ENCODE measurements at regions not wholly inside any gene's neighbourhood (a gene's known extent, or its start where the extent isn't known, plus 50 kb on each side); places are given as distances from the start of the nearest gene placed in this dataset.

DNA sequence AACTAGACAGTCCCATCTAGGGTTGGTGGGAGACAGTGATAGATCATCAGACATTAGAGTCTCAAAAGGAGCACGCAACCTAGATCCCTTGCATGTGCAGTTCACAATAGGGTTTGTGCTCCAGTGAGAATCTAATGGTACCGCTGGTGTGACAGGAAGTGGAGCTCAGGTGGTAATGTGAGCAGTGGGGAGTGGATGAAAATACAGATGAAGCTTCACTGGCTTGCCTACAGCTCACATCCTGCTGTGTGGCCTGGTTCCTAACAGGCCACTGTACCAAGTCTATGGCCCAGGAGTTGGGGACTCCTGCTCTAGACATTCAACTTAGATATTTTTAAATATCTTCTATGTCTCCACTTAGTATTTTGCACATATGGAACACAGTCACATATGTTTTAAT, 231.1 kb upstream of the NRIP1 start:
- Histone ChIP-seq H3K4me3 (ENCODE audit: low read depth in 2 of 2, low read length in 2 of 2) (no peak overlapping the region), H3K4me1 (ENCODE audit: control insufficient read depth, insufficient read depth, low read length) (no peaks in the 10 kb centered on the region), H3K36me3 (ENCODE audit: control insufficient read depth, insufficient read depth, low read length) (no peaks in the 10 kb centered on the region), H3K9me3 (ENCODE audit: control insufficient read depth, insufficient read depth, low read depth, low read length) (no peaks in the 10 kb centered on the region), H3K27me3 (ENCODE audit: control insufficient read depth, insufficient read depth, low read length) (no peaks in the 10 kb centered on the region), H3K27ac (ENCODE audit: low read length) (no peak overlapping the region)
- ChIA-PET CTCF (no interaction called here), POLR2A (no interaction called here)
- intact Hi-C loops (cut with micrococcal nuclease; ENCODE audit: unreplicated experiment), result no loop called here
- in situ Hi-C loops (cut with HindIII; ENCODE audit: low pct_unique_long_range_greater_than_20kb, low sequenced_read_pairs), result no loop called here
- TF ChIP-seq, protein P1, sequence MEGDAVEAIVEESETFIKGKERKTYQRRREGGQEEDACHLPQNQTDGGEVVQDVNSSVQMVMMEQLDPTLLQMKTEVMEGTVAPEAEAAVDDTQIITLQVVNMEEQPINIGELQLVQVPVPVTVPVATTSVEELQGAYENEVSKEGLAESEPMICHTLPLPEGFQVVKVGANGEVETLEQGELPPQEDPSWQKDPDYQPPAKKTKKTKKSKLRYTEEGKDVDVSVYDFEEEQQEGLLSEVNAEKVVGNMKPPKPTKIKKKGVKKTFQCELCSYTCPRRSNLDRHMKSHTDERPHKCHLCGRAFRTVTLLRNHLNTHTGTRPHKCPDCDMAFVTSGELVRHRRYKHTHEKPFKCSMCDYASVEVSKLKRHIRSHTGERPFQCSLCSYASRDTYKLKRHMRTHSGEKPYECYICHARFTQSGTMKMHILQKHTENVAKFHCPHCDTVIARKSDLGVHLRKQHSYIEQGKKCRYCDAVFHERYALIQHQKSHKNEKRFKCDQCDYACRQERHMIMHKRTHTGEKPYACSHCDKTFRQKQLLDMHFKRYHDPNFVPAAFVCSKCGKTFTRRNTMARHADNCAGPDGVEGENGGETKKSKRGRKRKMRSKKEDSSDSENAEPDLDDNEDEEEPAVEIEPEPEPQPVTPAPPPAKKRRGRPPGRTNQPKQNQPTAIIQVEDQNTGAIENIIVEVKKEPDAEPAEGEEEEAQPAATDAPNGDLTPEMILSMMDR (IDR thresholded peaks at IDR 0.05), result no peak
- TF ChIP-seq TCF7L2 (IDR thresholded peaks at IDR 0.05; ENCODE audit: low read depth, low read length) (no peak), POLR2AphosphoS5 (IDR thresholded peaks at IDR 0.05; ENCODE audit: low read depth, low read length) (no peak), SIN3A (IDR thresholded peaks at IDR 0.05; ENCODE audit: borderline replicate concordance, insufficient read depth, low read depth, low read length) (no peak)
- TF ChIP-seq, protein P2, sequence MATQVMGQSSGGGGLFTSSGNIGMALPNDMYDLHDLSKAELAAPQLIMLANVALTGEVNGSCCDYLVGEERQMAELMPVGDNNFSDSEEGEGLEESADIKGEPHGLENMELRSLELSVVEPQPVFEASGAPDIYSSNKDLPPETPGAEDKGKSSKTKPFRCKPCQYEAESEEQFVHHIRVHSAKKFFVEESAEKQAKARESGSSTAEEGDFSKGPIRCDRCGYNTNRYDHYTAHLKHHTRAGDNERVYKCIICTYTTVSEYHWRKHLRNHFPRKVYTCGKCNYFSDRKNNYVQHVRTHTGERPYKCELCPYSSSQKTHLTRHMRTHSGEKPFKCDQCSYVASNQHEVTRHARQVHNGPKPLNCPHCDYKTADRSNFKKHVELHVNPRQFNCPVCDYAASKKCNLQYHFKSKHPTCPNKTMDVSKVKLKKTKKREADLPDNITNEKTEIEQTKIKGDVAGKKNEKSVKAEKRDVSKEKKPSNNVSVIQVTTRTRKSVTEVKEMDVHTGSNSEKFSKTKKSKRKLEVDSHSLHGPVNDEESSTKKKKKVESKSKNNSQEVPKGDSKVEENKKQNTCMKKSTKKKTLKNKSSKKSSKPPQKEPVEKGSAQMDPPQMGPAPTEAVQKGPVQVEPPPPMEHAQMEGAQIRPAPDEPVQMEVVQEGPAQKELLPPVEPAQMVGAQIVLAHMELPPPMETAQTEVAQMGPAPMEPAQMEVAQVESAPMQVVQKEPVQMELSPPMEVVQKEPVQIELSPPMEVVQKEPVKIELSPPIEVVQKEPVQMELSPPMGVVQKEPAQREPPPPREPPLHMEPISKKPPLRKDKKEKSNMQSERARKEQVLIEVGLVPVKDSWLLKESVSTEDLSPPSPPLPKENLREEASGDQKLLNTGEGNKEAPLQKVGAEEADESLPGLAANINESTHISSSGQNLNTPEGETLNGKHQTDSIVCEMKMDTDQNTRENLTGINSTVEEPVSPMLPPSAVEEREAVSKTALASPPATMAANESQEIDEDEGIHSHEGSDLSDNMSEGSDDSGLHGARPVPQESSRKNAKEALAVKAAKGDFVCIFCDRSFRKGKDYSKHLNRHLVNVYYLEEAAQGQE (IDR thresholded peaks at IDR 0.05; ENCODE audit: insufficient read depth in 1 of 2, low read depth in 2 of 2, low read length in 1 of 2), result no peak
- no peak for ATAC-seq
- no TSS peak for BruUV-seq (replicated peaks)
- no peak for DNase-seq (ENCODE audit: low read depth, low spot score)

DNA sequence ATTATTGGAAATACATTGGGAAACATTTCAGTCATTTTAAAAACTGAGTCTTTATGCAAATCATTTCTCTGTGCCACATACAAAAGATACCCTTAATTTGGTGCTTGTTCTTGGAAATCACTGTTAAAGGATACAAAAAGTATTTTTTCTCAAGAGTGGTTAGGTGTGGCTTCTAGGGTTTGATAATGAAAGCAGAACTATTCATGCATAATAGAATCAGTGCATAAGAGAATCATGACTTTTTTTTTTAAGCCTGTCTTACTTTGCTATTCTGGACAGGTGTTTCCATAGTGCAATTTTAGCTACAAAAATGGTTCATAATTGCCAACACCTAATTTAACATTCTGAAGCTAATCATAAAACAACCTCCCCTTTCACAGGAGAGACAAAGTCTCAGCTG, 233.0 kb upstream of the NRIP1 start:
- H3K36me3 ChIP-seq (ENCODE audit: control insufficient read depth, insufficient read depth, low read length), result no peaks in the 10 kb centered on the region
- no peaks in the 10 kb centered on the region for H3K9me3 ChIP-seq (ENCODE audit: control insufficient read depth, insufficient read depth, low read depth, low read length)
- ChIA-PET CTCF (no interaction called here), POLR2A (no interaction called here)
- in situ Hi-C loops (cut with HindIII; ENCODE audit: low pct_unique_long_range_greater_than_20kb, low sequenced_read_pairs), result no loop called here
- DNase-seq (ENCODE audit: low read depth, low spot score) (no peak), ATAC-seq (no peak)
- H3K4me3 ChIP-seq (ENCODE audit: low read depth in 2 of 2, low read length in 2 of 2), result no peak overlapping the region
- TF ChIP-seq TCF7L2 (IDR thresholded peaks at IDR 0.05; ENCODE audit: low read depth, low read length), result no peak
- TF ChIP-seq SIN3A (IDR thresholded peaks at IDR 0.05; ENCODE audit: borderline replicate concordance, insufficient read depth, low read depth, low read length), result no peak
- TF ChIP-seq, protein P2 (IDR thresholded peaks at IDR 0.05; ENCODE audit: insufficient read depth in 1 of 2, low read depth in 2 of 2, low read length in 1 of 2), result no peak
- TF ChIP-seq, protein P1 (IDR thresholded peaks at IDR 0.05), result no peak
- no peak for TF ChIP-seq POLR2AphosphoS5 (IDR thresholded peaks at IDR 0.05; ENCODE audit: low read depth, low read length)
- H3K27ac ChIP-seq (ENCODE audit: low read length), result no peak overlapping the region
- no peaks in the 10 kb centered on the region for H3K4me1 ChIP-seq (ENCODE audit: control insufficient read depth, insufficient read depth, low read length)
- H3K27me3 ChIP-seq (ENCODE audit: control insufficient read depth, insufficient read depth, low read length), result no peaks in the 10 kb centered on the region
- intact Hi-C loops (cut with micrococcal nuclease; ENCODE audit: unreplicated experiment), result no loop called here
- BruUV-seq (replicated peaks), result no TSS peak

Data from Panc1 (cell line).